NT2/D1 (cell line): ENCODE measurements at regions not wholly inside any gene's neighbourhood (a gene's known extent, or its start where the extent isn't known, plus 50 kb on each side); places are given as distances from the start of the nearest gene placed in this dataset.

Source experiments
- SUZ12 ChIP-seq: IDR thresholded peaks from 2 replicates; pipeline ENCODE4 v1.6.1; 2011; ENCODE audit not compliant: insufficient read length, insufficient read depth; ENCODE audit errors: extremely low read depth
- YY1 ChIP-seq: IDR thresholded peaks from 2 replicates; pipeline ENCODE4 v1.6.1; 2011; ENCODE audit not compliant: insufficient read length, insufficient read depth
- ZNF274 ChIP-seq: IDR thresholded peaks from 2 replicates; pipeline ENCODE4 v1.6.1; 2011; ENCODE audit warnings: mild to moderate bottlenecking, low read depth, low read length

GRCh38 chr17:83171661-83172060 is 92.3 kb downstream of the METRNL start:
- TF ChIP-seq YY1, result no peak
- no peak for TF ChIP-seq SUZ12
- no peak for TF ChIP-seq ZNF274
